HK-2 (cell line): ENCODE measurements at regions not wholly inside any gene's neighbourhood (a gene's known extent, or its start where the extent isn't known, plus 50 kb on each side); places are given as distances from the start of the nearest gene placed in this dataset.

Source experiments
- DNase-seq: peaks from one replicate; pipeline ENCODE4 v3.0.0-alpha.2; 2018; ENCODE audit not compliant: unreplicated experiment

DNA sequence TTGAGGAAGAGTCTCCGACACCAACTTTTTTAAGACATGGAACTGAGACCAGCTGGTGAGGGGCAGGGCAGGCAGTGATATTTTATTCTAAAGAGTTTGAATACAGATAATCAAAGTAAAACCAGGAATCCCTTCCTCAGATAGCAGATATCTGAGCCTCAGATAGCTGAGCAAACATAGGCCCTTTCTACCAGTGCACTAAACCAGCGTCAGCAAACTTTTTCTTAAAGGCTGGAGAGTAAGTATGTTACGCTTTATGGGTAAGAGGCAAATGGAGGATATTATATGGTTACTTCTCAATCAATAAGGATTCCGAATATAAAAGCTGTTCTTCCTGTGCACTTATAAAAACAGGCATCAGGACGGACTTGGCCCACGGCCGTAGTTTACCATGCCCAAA, 73.9 kb downstream of the WNT5A start:
- no peak for DNase-seq

GRCh38 chr3:55412545-55412944, 74.6 kb downstream of the WNT5A start:
- DNase-seq: no peak

DNA sequence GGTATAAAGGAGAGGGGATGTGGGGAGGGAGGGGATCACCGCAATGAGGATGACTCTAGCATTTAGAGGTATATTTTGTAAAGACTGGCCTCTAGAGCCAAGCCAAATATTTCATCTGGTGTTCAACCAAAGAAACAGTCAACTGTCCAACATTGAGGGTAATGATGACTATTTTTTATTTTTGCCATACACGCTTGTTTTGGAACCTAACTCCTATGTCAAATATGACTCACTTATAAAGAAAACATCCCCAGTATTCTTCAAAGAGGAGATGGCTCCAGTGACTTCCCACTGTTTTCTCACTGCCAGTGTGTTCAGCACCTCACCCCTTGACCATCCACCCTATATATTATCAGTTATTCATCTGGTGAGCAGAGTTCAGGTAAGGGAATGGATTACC, 77.3 kb downstream of the WNT5A start:
- no peak for DNase-seq

DNA sequence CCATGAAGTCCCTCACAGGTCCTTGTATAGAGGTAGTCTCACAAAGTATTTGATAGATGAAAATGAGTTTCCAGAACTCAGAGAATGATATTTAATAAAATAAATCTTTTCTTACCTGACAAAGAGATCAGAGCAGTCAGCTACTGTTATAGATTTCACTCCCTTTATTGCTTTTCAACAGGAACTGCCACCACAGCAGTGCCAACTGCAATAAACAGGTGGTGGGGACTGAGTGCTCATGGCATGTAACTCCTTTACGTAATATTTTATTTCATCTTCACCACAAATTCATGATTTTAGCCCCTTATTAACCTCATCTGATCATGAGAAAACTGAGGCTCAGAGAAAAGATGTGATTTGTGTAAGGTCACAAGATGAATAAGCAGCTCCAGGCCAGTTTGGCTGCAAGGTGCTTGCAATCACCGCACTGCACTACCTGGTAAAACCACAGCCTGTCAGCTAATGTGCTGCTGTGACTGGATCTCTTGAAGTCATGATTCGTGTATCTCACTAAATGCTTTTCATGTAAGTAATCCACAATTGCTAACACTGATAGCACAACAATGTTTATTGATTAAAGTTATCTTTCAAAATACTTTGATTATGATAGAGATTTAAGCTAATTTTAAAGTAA, 78.8 kb downstream of the WNT5A start:
- no peak for DNase-seq

DNA sequence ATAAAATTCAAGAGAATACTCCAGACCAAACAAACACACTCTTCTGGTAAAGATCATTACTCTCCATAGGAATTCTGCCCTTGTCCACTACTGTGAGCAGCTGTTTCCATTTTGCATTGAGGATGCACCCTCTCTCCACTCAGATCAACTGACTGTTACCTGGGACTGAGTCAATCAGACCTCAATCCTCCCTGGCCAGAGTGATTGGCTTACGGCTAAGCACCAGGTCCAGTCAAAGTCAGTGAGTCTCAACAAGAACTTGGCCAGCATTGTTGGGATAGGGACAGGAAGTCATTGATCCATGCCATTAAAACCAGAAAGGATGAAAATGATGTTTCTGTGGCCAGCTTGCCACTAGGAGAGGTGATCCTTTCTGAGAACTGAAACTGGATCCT, 79.7 kb downstream of the WNT5A start:
- no peak for DNase-seq

- no peak for DNase-seq
Measured at GRCh38 chr3:55406696-55407425, 80.2 kb downstream of the WNT5A start.

- DNase-seq: peak; percentile 7
Measured at GRCh38 chr3:55405436-55405835, 81.7 kb downstream of the WNT5A start.

- no peak for DNase-seq
Measured at GRCh38 chr3:55402886-55403609, 84.1 kb downstream of the WNT5A start.

DNA sequence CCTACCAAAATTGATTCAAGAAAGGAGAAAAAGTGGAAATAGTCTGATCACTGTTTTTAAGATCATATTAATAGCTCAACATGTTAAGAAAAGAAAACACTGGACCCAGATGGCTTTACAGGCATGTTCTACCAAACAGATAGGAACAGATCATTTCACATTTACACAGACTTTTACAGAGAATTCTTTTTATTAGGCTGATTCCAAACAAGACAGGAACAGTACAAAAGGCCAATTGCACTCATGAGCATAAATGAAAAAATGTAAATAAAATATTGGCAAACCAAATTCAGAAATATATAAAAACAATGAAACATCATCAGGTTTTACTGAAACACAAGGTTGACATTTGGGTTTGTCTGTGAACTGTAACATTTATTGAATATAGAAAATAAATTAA, 106.5 kb downstream of the WNT5A start:
- no peak for DNase-seq

- DNase-seq: no peak
Measured at GRCh38 chr3:55376753-55377347, 110.3 kb downstream of the WNT5A start.

DNA sequence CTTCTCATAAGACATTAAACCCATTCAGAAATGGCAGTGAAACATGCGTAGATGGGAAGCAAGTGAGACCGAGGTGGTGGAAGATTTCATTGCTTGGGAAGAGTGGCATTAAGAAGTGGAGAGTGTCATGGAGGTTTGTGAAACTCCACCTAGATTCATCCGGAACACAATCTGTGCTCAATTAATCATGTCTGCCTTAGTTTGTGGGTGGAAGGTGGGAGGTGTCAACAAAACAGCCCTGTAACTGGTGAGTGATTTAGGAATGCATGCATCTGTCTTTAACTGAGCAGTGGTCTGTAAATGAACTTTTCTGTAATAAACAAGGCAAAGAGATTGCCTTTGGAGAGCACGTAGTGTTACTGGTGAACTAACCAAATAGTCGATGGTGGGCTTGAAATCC, 113.7 kb downstream of the WNT5A start:
- DNase-seq: no peak

GRCh38 chr3:55370272-55370671, 116.8 kb downstream of the WNT5A start:
- no peak for DNase-seq

DNA sequence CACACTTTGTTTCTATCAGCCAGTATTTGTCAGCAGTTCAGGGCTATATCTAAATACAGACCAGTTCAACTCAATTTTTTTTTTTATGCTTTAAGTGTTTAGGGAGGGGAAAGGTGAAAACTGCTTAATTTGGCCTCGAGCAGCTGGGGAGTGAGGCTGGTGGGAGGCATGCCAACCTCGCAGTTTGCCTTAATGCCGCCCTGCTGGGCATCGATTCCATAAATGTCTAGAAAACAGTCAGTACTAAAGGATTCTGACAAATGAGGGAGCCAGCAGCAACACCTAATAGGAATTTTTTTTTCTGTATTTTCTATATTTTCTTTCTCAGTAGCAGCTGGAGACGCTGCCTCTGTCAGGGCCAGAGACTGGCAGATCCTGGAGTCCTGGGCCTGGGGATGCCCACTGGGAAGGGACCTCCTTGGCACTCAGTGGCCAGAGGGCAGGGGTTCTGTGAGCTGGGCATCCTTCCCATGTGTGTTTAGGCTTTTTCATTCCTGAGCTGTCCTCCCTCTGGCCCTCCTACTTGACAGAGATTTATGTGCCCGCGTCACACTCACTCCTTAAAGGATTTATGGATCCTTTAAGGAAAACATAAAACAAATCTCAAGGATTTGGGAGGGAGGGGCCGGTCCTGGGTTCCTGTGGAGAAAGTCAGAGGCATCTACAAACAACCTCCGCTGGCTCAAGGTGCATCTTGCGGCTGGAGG, 117.8 kb downstream of the WNT5A start:
- no peak for DNase-seq

GRCh38 chr3:55368366-55368765, 118.7 kb downstream of the WNT5A start:
- no peak for DNase-seq

DNA sequence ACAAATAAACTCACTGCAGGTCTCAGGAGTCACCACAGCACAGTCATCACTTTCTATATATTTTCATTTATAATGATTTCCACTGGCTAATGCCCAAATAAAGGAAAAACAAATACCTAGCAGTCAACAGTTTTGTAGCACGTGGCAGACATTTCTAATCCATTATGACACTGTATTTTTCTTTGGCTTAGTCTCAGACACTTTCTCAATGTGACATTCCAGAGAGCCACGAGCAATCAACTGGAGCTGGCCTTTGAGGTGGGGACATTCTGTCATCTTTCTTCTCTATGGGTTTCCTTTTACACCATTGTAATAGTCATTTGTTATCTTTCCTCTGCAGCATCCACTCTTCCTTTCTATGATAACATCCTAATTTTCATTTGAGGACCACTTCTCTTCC, 119.7 kb downstream of the WNT5A start:
- DNase-seq: no peak

- no peak for DNase-seq
Measured at GRCh38 chr3:55364421-55364820, 122.7 kb downstream of the WNT5A start.

- no peak for DNase-seq
Measured at GRCh38 chr3:55362210-55362960, 124.7 kb downstream of the WNT5A start.

DNA sequence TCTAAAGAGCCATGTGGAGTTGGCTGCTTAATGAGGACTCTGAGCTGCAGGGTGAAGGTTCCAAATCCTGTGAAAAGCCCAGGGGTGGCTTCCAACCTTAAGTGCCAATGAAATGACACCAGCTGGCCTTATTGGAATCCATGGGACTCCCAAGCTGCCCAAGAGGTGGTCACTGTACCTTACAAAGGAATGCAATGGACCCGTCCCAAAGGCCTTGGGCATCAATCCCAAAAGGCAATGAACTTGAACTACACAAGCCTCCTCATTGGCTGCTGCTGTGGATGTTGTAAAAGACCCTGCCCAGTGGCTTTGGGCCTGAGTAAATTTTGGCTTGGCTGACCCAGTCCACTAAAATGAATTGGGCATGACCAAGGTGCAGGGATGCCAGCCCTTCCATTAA, 129.3 kb downstream of the WNT5A start:
- DNase-seq: no peak

DNA sequence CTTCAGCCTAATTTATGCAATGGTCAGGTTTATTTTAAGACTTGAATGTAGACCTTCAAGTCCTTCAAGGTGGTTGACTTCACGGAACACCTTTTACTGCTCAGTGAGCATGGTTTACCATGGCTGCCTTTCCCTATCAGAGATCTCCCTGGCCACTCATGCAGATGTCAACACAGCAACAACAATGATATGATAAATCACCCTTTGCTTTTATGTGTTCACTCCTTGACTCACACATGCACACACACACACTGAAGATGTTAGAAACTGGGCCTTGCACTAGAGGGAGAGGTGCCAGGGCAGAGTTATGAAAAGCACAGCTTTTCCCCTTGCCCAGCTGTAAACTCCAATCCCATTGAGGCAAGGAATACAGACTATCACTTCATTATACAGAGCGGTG, 134.4 kb downstream of the WNT5A start:
- no peak for DNase-seq

- no peak for DNase-seq
Measured at GRCh38 chr3:55349851-55350250, 137.3 kb downstream of the WNT5A start.
